HCT116 (cell line): ENCODE measurements at regions not wholly inside any gene's neighbourhood (a gene's known extent, or its start where the extent isn't known, plus 50 kb on each side); places are given as distances from the start of the nearest gene placed in this dataset.

Experiments used
- ATAC-seq: fragments of 200-7000 bp; cut with Tn5 transposase; 2 replicates; pipeline ENCODE4 v1.9.1; 2020; ENCODE audit warnings: mild to moderate bottlenecking, moderate library complexity
- BruUV-seq: library from RNA; stranded (reverse); fragments of 400-500 nt; replicated peaks from 2 replicates; lab custom pipeline; 2021; lab: Mats Ljungman, UMichigan
- CTCF ChIA-PET: fragments of 300-600 bp; sonication (Branson Sonifier 250); formaldehyde crosslinking; loops from one replicate; lab custom pipeline; 2021; ENCODE audit warnings: antibody characterized with exemption; lab: Charles Lee
- POLR2A ChIA-PET: fragments of 300-600, 350-600 bp; sonication (Branson Sonifier 250); formaldehyde crosslinking; loops from one replicate; lab custom pipeline; 2021; ENCODE audit warnings: antibody characterized with exemption; lab: Charles Lee
- RAD21 ChIA-PET, 2 experiments: fragments of 300-600 bp; sonication (Branson Sonifier 250); formaldehyde crosslinking; loops; one replicate each; lab custom pipeline; 2023; ENCODE audit warnings: low total read pairs in 2 of 2; ENCODE audit not compliant: uncharacterized antibody in 2 of 2, unreplicated experiment in 2 of 2, low non-redundant PET in 1 of 2; lab: Charles Lee
- DNase-seq: peaks from one replicate; pipeline ENCODE4 v3.0.0-alpha.2; 2010; ENCODE audit warnings: low read depth, low spot score
- H2AFZ ChIP-seq: fragments of 200-600 bp; shearing (Covaris generic), sonication (generic); 2 replicates; pipeline ENCODE4 v1.6.1; 2017; ENCODE audit warnings: low read depth, mixed run types, mixed read lengths, antibody characterized with exemption, low read length; ENCODE audit not compliant: poor library complexity, severe bottlenecking
- H3K27ac ChIP-seq: 2 replicates; pipeline ENCODE4 v1.5.1; 2012; ENCODE audit warnings: low read depth, low read length
- H3K27me3 ChIP-seq: fragments of 200-600 bp; sonication (generic); 2 replicates; pipeline ENCODE4 v1.6.1; 2016; ENCODE audit warnings: mixed run types, low read length, mixed read lengths; ENCODE audit not compliant: insufficient read depth
- H3K36me3 ChIP-seq, 2 experiments: fragments of 200-500 bp in 1 of 2; fragments of 200-600 bp in 1 of 2; sonication (Bioruptor generic) in 1 of 2; sonication (generic) in 1 of 2; 2 replicates each; pipeline versions ENCODE4 v1.5.1 to v1.6.1; 2014 to 2016; ENCODE audit warnings: low read length in 2 of 2, inconsistent platforms in 1 of 2, mixed read lengths in 1 of 2, mixed run types in 1 of 2; ENCODE audit not compliant: insufficient read depth in 2 of 2, control insufficient read depth in 1 of 2
- H3K4me1 ChIP-seq, 2 experiments: fragments of 200-600 bp in 1 of 2; sonication (generic) in 1 of 2; 2 replicates each; pipeline versions ENCODE4 v1.5.1 to v1.6.1; 2012 to 2017; ENCODE audit warnings: low read length in 2 of 2, inconsistent platforms in 1 of 2, mild to moderate bottlenecking in 1 of 2, mixed read lengths in 1 of 2, mixed run types in 1 of 2, moderate library complexity in 1 of 2; ENCODE audit not compliant: insufficient read depth in 2 of 2, control insufficient read depth in 1 of 2
- H3K4me2 ChIP-seq: fragments of 200-600 bp; sonication (generic); 2 replicates; pipeline ENCODE4 v1.6.1; 2017; ENCODE audit warnings: mixed run types, low read length, mixed read lengths
- H3K4me3 ChIP-seq, 2 experiments: fragments of 200-600 bp in 1 of 2; sonication (generic) in 1 of 2; replicated peaks in 1 of 2; 2 replicates each; pipeline ENCODE4 v1.5.1; 2011 to 2016; ENCODE audit warnings: low read length in 2 of 2, control low read depth in 1 of 2, low read depth in 1 of 2, mild to moderate bottlenecking in 1 of 2, mixed read lengths in 1 of 2, mixed run types in 1 of 2
- H3K79me2 ChIP-seq: fragments of 200-600 bp; sonication (generic); 2 replicates; pipeline ENCODE4 v1.6.1; 2017; ENCODE audit warnings: mild to moderate bottlenecking, mixed run types, low read length, moderate library complexity, mixed read lengths; ENCODE audit not compliant: insufficient read depth
- H3K9ac ChIP-seq: fragments of 200-600 bp; sonication (generic); 2 replicates; pipeline ENCODE4 v1.6.1; 2016; ENCODE audit warnings: low read length, mixed read lengths
- H3K9me2 ChIP-seq: fragments of 200-600 bp; sonication (generic), shearing (Covaris generic); 2 replicates; pipeline ENCODE4 v1.6.1; 2017; ENCODE audit warnings: mixed run types, mild to moderate bottlenecking, moderate library complexity; ENCODE audit not compliant: insufficient read depth
- H3K9me3 ChIP-seq, 2 experiments: fragments of 200-500 bp in 1 of 2; fragments of 200-600 bp in 1 of 2; sonication (Bioruptor generic) in 1 of 2; sonication (generic) in 1 of 2; 2 replicates each; pipeline ENCODE4 v1.6.1; 2014 to 2017; ENCODE audit warnings: low read length in 2 of 2, mixed read lengths in 2 of 2, inconsistent platforms in 1 of 2, low read depth in 1 of 2, mild to moderate bottlenecking in 1 of 2, mixed run types in 1 of 2, moderate library complexity in 1 of 2; ENCODE audit not compliant: control insufficient read depth in 1 of 2, insufficient read depth in 1 of 2
- H4K20me1 ChIP-seq: fragments of 200-600 bp; sonication (generic), shearing (Covaris generic); 2 replicates; pipeline ENCODE4 v1.6.1; 2017; ENCODE audit warnings: mixed run types, mild to moderate bottlenecking, moderate library complexity; ENCODE audit not compliant: insufficient read depth
- CBX3 ChIP-seq: IDR thresholded peaks from 2 replicates; pipeline ENCODE4 v1.6.1; 2012; ENCODE audit warnings: low read depth
- ELF1 ChIP-seq: IDR thresholded peaks from 2 replicates; pipeline ENCODE4 v1.6.1; 2012; ENCODE audit warnings: low read depth, borderline replicate concordance
- EZH2 ChIP-seq: fragments of 200-600 bp; sonication (generic); IDR thresholded peaks from 2 replicates; pipeline ENCODE4 v1.6.1; 2017; ENCODE audit warnings: antibody characterized with exemption, mixed run types
- FOSL1 ChIP-seq: IDR thresholded peaks from 2 replicates; pipeline ENCODE4 v1.6.1; 2012; ENCODE audit warnings: low read depth
- POLR2AphosphoS5 ChIP-seq: IDR thresholded peaks from 2 replicates; pipeline ENCODE4 v1.6.1; 2011; ENCODE audit warnings: mild to moderate bottlenecking, low read depth, low read length, moderate library complexity
- SIN3A ChIP-seq: IDR thresholded peaks from 2 replicates; pipeline ENCODE4 v1.6.1; 2012; ENCODE audit warnings: low read depth
- SP1 ChIP-seq: IDR thresholded peaks from 2 replicates; pipeline ENCODE4 v1.6.1; 2012; ENCODE audit warnings: low read depth
- YY1 ChIP-seq: IDR thresholded peaks from 2 replicates; pipeline ENCODE4 v1.6.1; 2011; ENCODE audit warnings: low read length, low read depth, moderate library complexity, mild to moderate bottlenecking; ENCODE audit not compliant: insufficient replicate concordance; ENCODE audit errors: extremely low read depth
- ZFX ChIP-seq: fragments of 450-650 bp; IDR thresholded peaks from 2 replicates; pipeline ENCODE4 v1.6.1; 2017
- intact Hi-C: fragments of 100-400 bp; cut with micrococcal nuclease; formaldehyde crosslinking; loops from 2 replicates; pipeline ENCODE4 v1.10.0; 2022
- TF ChIP-seq, protein P1 (sequence below), 3 experiments: fragments of 200-600 bp in 1 of 3; sonication (generic) in 1 of 3; IDR thresholded peaks in 2 of 3; conservative IDR thresholded peaks in 1 of 3; 2 replicates each; pipeline ENCODE4 v1.5.1; 2012 to 2017; ENCODE audit warnings: low read depth in 2 of 3, low read length in 2 of 3, antibody characterized with exemption in 1 of 3, borderline replicate concordance in 1 of 3, control low read depth in 1 of 3, mild to moderate bottlenecking in 1 of 3, mixed read lengths in 1 of 3, mixed run types in 1 of 3, moderate library complexity in 1 of 3; ENCODE audit not compliant: insufficient read depth in 1 of 3
- TF ChIP-seq, protein P2 (sequence below): IDR thresholded peaks from 2 replicates; pipeline ENCODE4 v1.6.1; 2012; ENCODE audit warnings: low read depth
- TF ChIP-seq, protein P3 (sequence below): IDR thresholded peaks from 2 replicates; pipeline ENCODE4 v1.6.1; 2012
- TF ChIP-seq, protein P4 (sequence below): IDR thresholded peaks from 2 replicates; pipeline ENCODE4 v1.6.1; 2011; ENCODE audit warnings: mild to moderate bottlenecking, low read length, moderate library complexity; ENCODE audit not compliant: insufficient replicate concordance; ENCODE audit errors: extremely low read depth

DNA sequence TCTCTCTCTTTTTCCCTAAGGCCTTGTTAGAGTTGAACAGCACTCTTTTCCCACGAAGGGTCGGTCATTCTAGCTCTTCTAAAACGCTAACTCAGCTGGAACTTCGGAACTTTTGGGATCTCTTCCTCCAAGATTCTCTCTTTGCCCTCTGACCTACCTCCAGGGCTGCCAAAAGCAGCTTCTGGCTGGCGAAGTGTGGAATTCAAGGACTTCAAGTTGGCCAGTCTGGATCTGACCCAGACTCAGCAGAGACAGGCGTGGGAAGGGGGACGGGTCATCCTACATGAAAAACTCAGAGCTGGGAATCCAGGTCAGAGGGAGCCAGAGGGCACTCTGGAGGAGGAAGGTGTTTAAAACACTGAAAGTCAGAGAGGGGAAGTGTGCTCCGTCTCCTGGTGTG, 305.5 kb upstream of the HDAC4 start:
- intact Hi-C loops: no loop called here
- peaks cover 3 to 7% of the 10 kb centered on the region in 2 experiments; a peak in 2 of 4 replicates for H3K4me1 ChIP-seq
- no peak for TF ChIP-seq POLR2AphosphoS5
- no peak overlapping the region for H3K4me2 ChIP-seq
- H3K4me3 ChIP-seq: no peak overlapping the region
- H3K79me2 ChIP-seq: no peaks in the 10 kb centered on the region
- RAD21 ChIA-PET: no interaction called here
- BruUV-seq: no TSS peak
- DNase-seq (no peak), ATAC-seq (no peak)
- H3K9me3 ChIP-seq: peaks cover 7 to 8% of the 10 kb centered on the region in 2 experiments; a peak in 1 of 4 replicates
- no peak overlapping the region for H3K27ac ChIP-seq
- CTCF ChIA-PET: no interaction called here
- H4K20me1 ChIP-seq: no peaks in the 10 kb centered on the region
- H3K9ac ChIP-seq: no peak overlapping the region
- POLR2A ChIA-PET: no interaction called here
- no peaks in the 10 kb centered on the region for H3K9me2 ChIP-seq
- no peaks in the 10 kb centered on the region for H3K27me3 ChIP-seq
- no peaks in the 10 kb centered on the region; a peak in 1 of 4 replicates for H3K36me3 ChIP-seq
- no peak overlapping the region for H2AFZ ChIP-seq

DNA sequence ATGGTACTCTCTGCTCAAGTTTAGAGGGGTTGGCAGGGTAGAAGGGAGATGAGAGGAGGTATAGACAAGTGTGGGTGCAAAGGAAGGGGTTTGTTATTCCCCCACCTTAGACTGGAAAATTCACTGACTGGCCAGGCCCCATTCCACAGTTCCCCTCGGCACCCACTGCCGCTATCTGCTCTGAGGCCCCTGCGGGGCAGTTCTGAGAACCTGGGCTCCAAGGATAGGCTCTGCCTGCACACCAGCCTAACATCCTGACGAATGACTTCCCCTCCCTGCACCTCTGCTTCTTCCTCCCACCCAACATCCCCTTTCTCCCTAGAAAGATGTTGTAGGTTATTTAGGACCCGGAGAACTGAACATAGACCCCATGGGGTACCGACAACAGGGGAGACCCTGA, 303.9 kb upstream of the HDAC4 start:
- Histone ChIP-seq H3K9ac (no peak overlapping the region), H3K4me1 (peaks cover 3 to 7% of the 10 kb centered on the region in 2 experiments; a peak in 2 of 4 replicates), H4K20me1 (no peaks in the 10 kb centered on the region), H3K27me3 (no peaks in the 10 kb centered on the region), H3K36me3 (no peaks in the 10 kb centered on the region; a peak in 1 of 4 replicates), H3K79me2 (no peaks in the 10 kb centered on the region), H3K9me2 (no peaks in the 10 kb centered on the region), H3K27ac (no peak overlapping the region), H2AFZ (no peak overlapping the region), H3K9me3 (peaks cover 5 to 7% of the 10 kb centered on the region in 2 experiments; a peak in 1 of 4 replicates), H3K4me3 (no peak overlapping the region), H3K4me2 (no peak overlapping the region)
- CTCF ChIA-PET: no interaction called here
- no peak for ATAC-seq
- intact Hi-C loops: no loop called here
- no peak for DNase-seq
- BruUV-seq: no TSS peak
- RAD21 ChIA-PET: interaction anchor here in 1 of 2 experiments (0.6 kb wide), 1 partner anchor 505 kb away, joined by 5 read pairs; no protein-coding TSS in a partner anchor
- POLR2A ChIA-PET: no interaction called here
- TF ChIP-seq EZH2 (no peak), ELF1 (no peak), YY1 (no peak), SIN3A (no peak), CBX3 (no peak), SP1 (no peak), ZFX (no peak), FOSL1 (no peak)
- TF ChIP-seq, protein P1, sequence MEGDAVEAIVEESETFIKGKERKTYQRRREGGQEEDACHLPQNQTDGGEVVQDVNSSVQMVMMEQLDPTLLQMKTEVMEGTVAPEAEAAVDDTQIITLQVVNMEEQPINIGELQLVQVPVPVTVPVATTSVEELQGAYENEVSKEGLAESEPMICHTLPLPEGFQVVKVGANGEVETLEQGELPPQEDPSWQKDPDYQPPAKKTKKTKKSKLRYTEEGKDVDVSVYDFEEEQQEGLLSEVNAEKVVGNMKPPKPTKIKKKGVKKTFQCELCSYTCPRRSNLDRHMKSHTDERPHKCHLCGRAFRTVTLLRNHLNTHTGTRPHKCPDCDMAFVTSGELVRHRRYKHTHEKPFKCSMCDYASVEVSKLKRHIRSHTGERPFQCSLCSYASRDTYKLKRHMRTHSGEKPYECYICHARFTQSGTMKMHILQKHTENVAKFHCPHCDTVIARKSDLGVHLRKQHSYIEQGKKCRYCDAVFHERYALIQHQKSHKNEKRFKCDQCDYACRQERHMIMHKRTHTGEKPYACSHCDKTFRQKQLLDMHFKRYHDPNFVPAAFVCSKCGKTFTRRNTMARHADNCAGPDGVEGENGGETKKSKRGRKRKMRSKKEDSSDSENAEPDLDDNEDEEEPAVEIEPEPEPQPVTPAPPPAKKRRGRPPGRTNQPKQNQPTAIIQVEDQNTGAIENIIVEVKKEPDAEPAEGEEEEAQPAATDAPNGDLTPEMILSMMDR (IDR thresholded peaks at IDR 0.05 in 2 of 3, conservative IDR thresholded peaks at IDR 0.05 in 1 of 3; ENCODE audit: borderline replicate concordance in 1 of 3, insufficient read depth in 1 of 3, low read depth in 2 of 3, low read length in 2 of 3): no peak
- TF ChIP-seq, protein P2, sequence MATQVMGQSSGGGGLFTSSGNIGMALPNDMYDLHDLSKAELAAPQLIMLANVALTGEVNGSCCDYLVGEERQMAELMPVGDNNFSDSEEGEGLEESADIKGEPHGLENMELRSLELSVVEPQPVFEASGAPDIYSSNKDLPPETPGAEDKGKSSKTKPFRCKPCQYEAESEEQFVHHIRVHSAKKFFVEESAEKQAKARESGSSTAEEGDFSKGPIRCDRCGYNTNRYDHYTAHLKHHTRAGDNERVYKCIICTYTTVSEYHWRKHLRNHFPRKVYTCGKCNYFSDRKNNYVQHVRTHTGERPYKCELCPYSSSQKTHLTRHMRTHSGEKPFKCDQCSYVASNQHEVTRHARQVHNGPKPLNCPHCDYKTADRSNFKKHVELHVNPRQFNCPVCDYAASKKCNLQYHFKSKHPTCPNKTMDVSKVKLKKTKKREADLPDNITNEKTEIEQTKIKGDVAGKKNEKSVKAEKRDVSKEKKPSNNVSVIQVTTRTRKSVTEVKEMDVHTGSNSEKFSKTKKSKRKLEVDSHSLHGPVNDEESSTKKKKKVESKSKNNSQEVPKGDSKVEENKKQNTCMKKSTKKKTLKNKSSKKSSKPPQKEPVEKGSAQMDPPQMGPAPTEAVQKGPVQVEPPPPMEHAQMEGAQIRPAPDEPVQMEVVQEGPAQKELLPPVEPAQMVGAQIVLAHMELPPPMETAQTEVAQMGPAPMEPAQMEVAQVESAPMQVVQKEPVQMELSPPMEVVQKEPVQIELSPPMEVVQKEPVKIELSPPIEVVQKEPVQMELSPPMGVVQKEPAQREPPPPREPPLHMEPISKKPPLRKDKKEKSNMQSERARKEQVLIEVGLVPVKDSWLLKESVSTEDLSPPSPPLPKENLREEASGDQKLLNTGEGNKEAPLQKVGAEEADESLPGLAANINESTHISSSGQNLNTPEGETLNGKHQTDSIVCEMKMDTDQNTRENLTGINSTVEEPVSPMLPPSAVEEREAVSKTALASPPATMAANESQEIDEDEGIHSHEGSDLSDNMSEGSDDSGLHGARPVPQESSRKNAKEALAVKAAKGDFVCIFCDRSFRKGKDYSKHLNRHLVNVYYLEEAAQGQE: no peak
- TF ChIP-seq, protein P3, sequence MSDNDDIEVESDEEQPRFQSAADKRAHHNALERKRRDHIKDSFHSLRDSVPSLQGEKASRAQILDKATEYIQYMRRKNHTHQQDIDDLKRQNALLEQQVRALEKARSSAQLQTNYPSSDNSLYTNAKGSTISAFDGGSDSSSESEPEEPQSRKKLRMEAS: no peak
- TF ChIP-seq, protein P4, sequence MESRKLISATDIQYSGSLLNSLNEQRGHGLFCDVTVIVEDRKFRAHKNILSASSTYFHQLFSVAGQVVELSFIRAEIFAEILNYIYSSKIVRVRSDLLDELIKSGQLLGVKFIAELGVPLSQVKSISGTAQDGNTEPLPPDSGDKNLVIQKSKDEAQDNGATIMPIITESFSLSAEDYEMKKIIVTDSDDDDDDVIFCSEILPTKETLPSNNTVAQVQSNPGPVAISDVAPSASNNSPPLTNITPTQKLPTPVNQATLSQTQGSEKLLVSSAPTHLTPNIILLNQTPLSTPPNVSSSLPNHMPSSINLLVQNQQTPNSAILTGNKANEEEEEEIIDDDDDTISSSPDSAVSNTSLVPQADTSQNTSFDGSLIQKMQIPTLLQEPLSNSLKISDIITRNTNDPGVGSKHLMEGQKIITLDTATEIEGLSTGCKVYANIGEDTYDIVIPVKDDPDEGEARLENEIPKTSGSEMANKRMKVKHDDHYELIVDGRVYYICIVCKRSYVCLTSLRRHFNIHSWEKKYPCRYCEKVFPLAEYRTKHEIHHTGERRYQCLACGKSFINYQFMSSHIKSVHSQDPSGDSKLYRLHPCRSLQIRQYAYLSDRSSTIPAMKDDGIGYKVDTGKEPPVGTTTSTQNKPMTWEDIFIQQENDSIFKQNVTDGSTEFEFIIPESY: no peak
